ENCODE measurements at regions not wholly inside any gene's neighbourhood (a gene's known extent, or its start where the extent isn't known, plus 50 kb on each side); places are given as distances from the start of the nearest gene placed in this dataset.

- H3K27me3 ChIP-seq (ENCODE audit: control insufficient read depth in 2 of 2, insufficient read depth in 2 of 2, low read length in 2 of 2): no peaks in the 10 kb centered on the region
- no peak overlapping the region for H3K9ac ChIP-seq (replicated peaks; ENCODE audit: extremely low read depth, insufficient read depth, low read length)
- no TSS peak for BruUV-seq (replicated peaks)
- FAIRE-seq (no peak), DNase-seq (ENCODE audit: low read depth, low spot score) (no peak)
- no peak overlapping the region for H3K4me3 ChIP-seq (replicated peaks in 1 of 3; ENCODE audit: insufficient read depth in 1 of 3, low read depth in 1 of 3, low read length in 3 of 3)
- no peak overlapping the region for H2AFZ ChIP-seq (ENCODE audit: low read depth, low read length)
- H3K27ac ChIP-seq (ENCODE audit: insufficient read depth, low read depth, low read length): no peak overlapping the region
- H3K4me2 ChIP-seq (ENCODE audit: insufficient read depth, low read length): no peak overlapping the region
- intact Hi-C loops (cut with micrococcal nuclease) (no loop called here), dilution Hi-C loops (cut with MboI; ENCODE audit: extremely low pct_ligation_motif_present, low sequenced_read_pairs) (no loop called here)
- ChIA-PET CTCF (no interaction called here), POLR2A (no interaction called here)
- H3K79me2 ChIP-seq (ENCODE audit: control insufficient read depth, insufficient read depth, low read length): no peaks in the 10 kb centered on the region
- H3K9me3 ChIP-seq (replicated peaks; ENCODE audit: control insufficient read depth, insufficient read depth, low read length): no peaks in the 10 kb centered on the region
- H3K9me1 ChIP-seq (replicated peaks; ENCODE audit: control insufficient read depth, extremely low read depth, insufficient read depth, low read length): no peaks in the 10 kb centered on the region
- no peaks in the 10 kb centered on the region for H3K4me1 ChIP-seq (ENCODE audit: control insufficient read depth, extremely low read depth, insufficient read depth, low read length)
- TF ChIP-seq EZH2 (IDR thresholded peaks at IDR 0.05; ENCODE audit: borderline replicate concordance, low read depth, low read length, severe bottlenecking) (no peak), GATA2 (IDR thresholded peaks at IDR 0.05; ENCODE audit: insufficient read depth, insufficient read length, low read depth, low read length) (no peak), POLR2A (IDR thresholded peaks at IDR 0.05; ENCODE audit: low read depth, low read length) (no peak), MYC (IDR thresholded peaks at IDR 0.05; ENCODE audit: low read depth, low read length) (no peak), POLR2AphosphoS5 (IDR thresholded peaks at IDR 0.05; ENCODE audit: insufficient read depth, low read depth, low read length) (no peak), JUN (IDR thresholded peaks at IDR 0.05; ENCODE audit: borderline replicate concordance, insufficient read depth, insufficient read length, low read depth) (no peak), FOS (IDR thresholded peaks at IDR 0.05; ENCODE audit: borderline replicate concordance, insufficient read depth, low read length) (no peak), CTCF (IDR thresholded peaks at IDR 0.05; ENCODE audit: extremely low read depth in 1 of 2, insufficient read depth in 1 of 2, low read depth in 1 of 2, low read length in 2 of 2) (no peak)
- TF ChIP-seq, protein P1, sequence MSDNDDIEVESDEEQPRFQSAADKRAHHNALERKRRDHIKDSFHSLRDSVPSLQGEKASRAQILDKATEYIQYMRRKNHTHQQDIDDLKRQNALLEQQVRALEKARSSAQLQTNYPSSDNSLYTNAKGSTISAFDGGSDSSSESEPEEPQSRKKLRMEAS (IDR thresholded peaks at IDR 0.05; ENCODE audit: insufficient read depth, insufficient read length): no peak
- no peaks in the 10 kb centered on the region for H4K20me1 ChIP-seq (replicated peaks; ENCODE audit: control insufficient read depth, extremely low read depth, insufficient read depth, low read length)
- H3K36me3 ChIP-seq (ENCODE audit: control insufficient read depth in 2 of 2, extremely low read depth in 1 of 2, insufficient read depth in 2 of 2, low read length in 2 of 2): no peaks in the 10 kb centered on the region
Observed at GRCh38 chrX:46015653-46016052, 529.6 kb downstream of the ZNF674 start.
